HFFc6 (cell line): ENCODE measurements at regions not wholly inside any gene's neighbourhood (a gene's known extent, or its start where the extent isn't known, plus 50 kb on each side); places are given as distances from the start of the nearest gene placed in this dataset.
"Not testable (repeated sequence)": the region's sequence is repeated elsewhere in the genome, so short reads cannot be mapped to it uniquely, and the experiment has no call there.

ENCODE experiments used
- DNase-seq: peaks from one replicate; pipeline ENCODE4 v3.0.0-alpha.2; 2018
- H3K27ac Mint-ChIP-seq: 2 replicates; pipeline ENCODE4 v1.8.0; 2020; ENCODE audit warnings: mild to moderate bottlenecking, mixed read lengths
- H3K27me3 Mint-ChIP-seq: 2 replicates; pipeline ENCODE4 v1.8.0; 2021; ENCODE audit warnings: mild to moderate bottlenecking, moderate library complexity, mixed read lengths; ENCODE audit not compliant: insufficient read depth
- H3K36me3 Mint-ChIP-seq: 2 replicates; pipeline ENCODE4 v1.8.0; 2021; ENCODE audit warnings: low read depth, mixed read lengths
- H3K4me1 Mint-ChIP-seq: 2 replicates; pipeline ENCODE4 v1.8.0; 2020; ENCODE audit warnings: low read depth, mixed read lengths
- H3K4me3 Mint-ChIP-seq: 2 replicates; pipeline ENCODE4 v1.8.0; 2020; ENCODE audit warnings: mild to moderate bottlenecking, moderate library complexity, mixed read lengths
- H3K9me3 Mint-ChIP-seq: 2 replicates; pipeline ENCODE4 v1.8.0; 2020; ENCODE audit warnings: mild to moderate bottlenecking, mixed read lengths
- CTCF ChIP-seq: fragments of 200-600 bp; sonication (generic); IDR thresholded peaks from 2 replicates; pipeline ENCODE4 v1.5.0; 2021; ENCODE audit warnings: antibody characterized with exemption, mild to moderate bottlenecking

- H3K27me3 Mint-ChIP-seq, H3K36me3 Mint-ChIP-seq, DNase-seq, H3K27ac Mint-ChIP-seq, H3K4me3 Mint-ChIP-seq, H3K9me3 Mint-ChIP-seq: not testable (repeated sequence)
- H3K4me1 Mint-ChIP-seq, result peaks cover 13% of the 10 kb centered on the region
Observed at GRCh38 chr7:32747443-32748148, 144.0 kb downstream of the KBTBD2 start.

GRCh38 chr7:32741853-32742476 is 149.6 kb downstream of the KBTBD2 start:
- H3K36me3 Mint-ChIP-seq, H3K4me3 Mint-ChIP-seq, H3K4me1 Mint-ChIP-seq, H3K9me3 Mint-ChIP-seq, H3K27me3 Mint-ChIP-seq, DNase-seq, H3K27ac Mint-ChIP-seq: not testable (repeated sequence)

GRCh38 chr7:32739749-32740148 is 151.8 kb downstream of the KBTBD2 start:
- H3K9me3 Mint-ChIP-seq, H3K27me3 Mint-ChIP-seq, H3K4me1 Mint-ChIP-seq, H3K4me3 Mint-ChIP-seq, H3K27ac Mint-ChIP-seq, DNase-seq, H3K36me3 Mint-ChIP-seq: not testable (repeated sequence)

- H3K27ac Mint-ChIP-seq, H3K27me3 Mint-ChIP-seq, H3K4me1 Mint-ChIP-seq, DNase-seq, H3K4me3 Mint-ChIP-seq, H3K9me3 Mint-ChIP-seq, H3K36me3 Mint-ChIP-seq: not testable (repeated sequence)
Observed at GRCh38 chr7:32738390-32738789, 153.2 kb downstream of the KBTBD2 start.

- not testable (repeated sequence) for DNase-seq, H3K9me3 Mint-ChIP-seq, H3K4me3 Mint-ChIP-seq, H3K27ac Mint-ChIP-seq, H3K27me3 Mint-ChIP-seq, H3K36me3 Mint-ChIP-seq
- H3K4me1 Mint-ChIP-seq, result peaks cover 11% of the 10 kb centered on the region; the same call in 1 of the 2 replicates
Observed at GRCh38 chr7:32732767-32733166, 158.8 kb downstream of the KBTBD2 start.

- peaks cover 19% of the 10 kb centered on the region for H3K4me1 Mint-ChIP-seq
- not testable (repeated sequence) for H3K9me3 Mint-ChIP-seq, DNase-seq, H3K27me3 Mint-ChIP-seq, H3K27ac Mint-ChIP-seq, H3K36me3 Mint-ChIP-seq
- peak overlapping the region; percentile 82 for H3K4me3 Mint-ChIP-seq
Observed at GRCh38 chr7:32729335-32729675, 162.3 kb downstream of the KBTBD2 start.

GRCh38 chr7:32728412-32729334 is 162.9 kb downstream of the KBTBD2 start:
- H3K9me3 Mint-ChIP-seq, H3K36me3 Mint-ChIP-seq, H3K27ac Mint-ChIP-seq, H3K27me3 Mint-ChIP-seq: not testable (repeated sequence)
- peak; percentile 12; the same call in 1 of the 2 replicates for TF ChIP-seq CTCF
- peak; percentile 47 for DNase-seq
- Mint-ChIP-seq H3K4me3 (peak overlapping the region; percentile 88), H3K4me1 (peaks cover 19% of the 10 kb centered on the region)

- peak; percentile 6 for DNase-seq
- Mint-ChIP-seq H3K27ac (peak overlapping the region; percentile 67), H3K4me1 (peaks cover 17% of the 10 kb centered on the region), H3K4me3 (peak overlapping the region; percentile 88)
- not testable (repeated sequence) for H3K27me3 Mint-ChIP-seq, H3K9me3 Mint-ChIP-seq, H3K36me3 Mint-ChIP-seq
Observed at GRCh38 chr7:32727483-32728411, 163.8 kb downstream of the KBTBD2 start.

- H3K36me3 Mint-ChIP-seq, H3K27ac Mint-ChIP-seq, H3K9me3 Mint-ChIP-seq, DNase-seq, H3K4me3 Mint-ChIP-seq, H3K27me3 Mint-ChIP-seq, H3K4me1 Mint-ChIP-seq: not testable (repeated sequence)
Observed at GRCh38 chr7:32722837-32723236, 168.7 kb downstream of the KBTBD2 start.
